IMR-90 (cell line): ENCODE measurements at regions not wholly inside any gene's neighbourhood (a gene's known extent, or its start where the extent isn't known, plus 50 kb on each side); places are given as distances from the start of the nearest gene placed in this dataset.

Experiments
- ATAC-seq: fragments of 200-7000 bp; cut with Tn5 transposase; 2 replicates; pipeline ENCODE4 v1.9.1; 2020; ENCODE audit warnings: low read depth, mild to moderate bottlenecking, moderate library complexity
- BruUV-seq: library from RNA; stranded (reverse); fragments of 400-500 nt; replicated peaks from 2 replicates; lab custom pipeline; 2021; lab: Mats Ljungman, UMichigan
- CTCF ChIA-PET: fragments of 300-600 bp; formaldehyde crosslinking; extraction: SDS; loops from one replicate; lab custom pipeline; 2021; ENCODE audit warnings: antibody characterized with exemption; lab: Yijun Ruan, JAX
- POLR2A ChIA-PET: fragments of 300-600 bp; sonication (Branson Sonifier 250); formaldehyde crosslinking; loops from one replicate; lab custom pipeline; 2022; ENCODE audit warnings: antibody characterized with exemption; ENCODE audit not compliant: unreplicated experiment; lab: Charles Lee
- DNase-seq: peaks from one replicate; pipeline ENCODE4 v3.0.0; 2013
- H2AFZ ChIP-seq: replicated peaks from 2 replicates; pipeline ENCODE3; 2013; ENCODE audit warnings: low read length, mild to moderate bottlenecking; ENCODE audit not compliant: poor library complexity
- H2AK5ac ChIP-seq: 2 replicates; pipeline ENCODE4 v1.6.1; 2013; ENCODE audit warnings: low read depth, low read length, inconsistent platforms
- H2AK9ac ChIP-seq: replicated peaks from 2 replicates; pipeline ENCODE3; 2013; ENCODE audit warnings: mild to moderate bottlenecking, low read depth, low read length, moderate library complexity; ENCODE audit not compliant: poor library complexity
- H2BK120ac ChIP-seq: 2 replicates; pipeline ENCODE4 v1.6.1; 2013; ENCODE audit warnings: low read depth, low read length, inconsistent platforms
- H2BK15ac ChIP-seq: 3 replicates; pipeline ENCODE4 v1.6.1; 2013; ENCODE audit warnings: low read depth, low read length, inconsistent platforms
- H2BK20ac ChIP-seq: 2 replicates; pipeline ENCODE4 v1.6.1; 2013; ENCODE audit warnings: low read depth, mild to moderate bottlenecking, inconsistent platforms, low read length, moderate library complexity
- H2BK5ac ChIP-seq: 2 replicates; pipeline ENCODE4 v1.6.1; 2013; ENCODE audit warnings: mild to moderate bottlenecking, low read depth, low read length, inconsistent platforms; ENCODE audit not compliant: poor library complexity, severe bottlenecking
- H3K14ac ChIP-seq: replicated peaks from 2 replicates; pipeline ENCODE4 v1.6.1; 2013; ENCODE audit warnings: low read depth, low read length, inconsistent platforms
- H3K18ac ChIP-seq: 2 replicates; pipeline ENCODE4 v1.6.1; 2013; ENCODE audit warnings: low read depth, low read length, control low read depth
- H3K23ac ChIP-seq: 2 replicates; pipeline ENCODE4 v1.6.1; 2013; ENCODE audit warnings: low read depth, low read length, inconsistent platforms
- H3K27ac ChIP-seq: 2 replicates; pipeline ENCODE4 v1.5.1; 2013; ENCODE audit warnings: mild to moderate bottlenecking, control low read depth, low read length; ENCODE audit not compliant: insufficient read depth
- H3K27me3 ChIP-seq: 2 replicates; pipeline ENCODE4 v1.6.1; 2013; ENCODE audit warnings: low read length; ENCODE audit not compliant: control insufficient read depth, insufficient read depth
- H3K36me3 ChIP-seq: 2 replicates; pipeline ENCODE4 v1.6.1; 2013; ENCODE audit warnings: low read length, mixed read lengths; ENCODE audit not compliant: control insufficient read depth, insufficient read depth
- H3K4ac ChIP-seq: 2 replicates; pipeline ENCODE4 v1.6.1; 2013; ENCODE audit warnings: low read depth, low read length, inconsistent platforms
- H3K4me1 ChIP-seq: 2 replicates; pipeline ENCODE4 v1.6.1; 2013; ENCODE audit warnings: low read length, mixed read lengths; ENCODE audit not compliant: control insufficient read depth, insufficient read depth
- H3K4me2 ChIP-seq: 2 replicates; pipeline ENCODE4 v1.6.1; 2013; ENCODE audit warnings: low read depth, mild to moderate bottlenecking, control low read depth, low read length, moderate library complexity
- H3K4me3 ChIP-seq: 2 replicates; pipeline ENCODE4 v1.5.1; 2013; ENCODE audit warnings: low read depth, mild to moderate bottlenecking, control low read depth, low read length, moderate library complexity; ENCODE audit not compliant: insufficient read depth
- H3K56ac ChIP-seq: 2 replicates; pipeline ENCODE4 v1.6.1; 2013; ENCODE audit warnings: low read length, inconsistent platforms; ENCODE audit not compliant: insufficient read depth; ENCODE audit errors: extremely low read depth
- H3K79me1 ChIP-seq, 2 experiments: 2 replicates each; pipeline ENCODE4 v1.6.1; 2013; ENCODE audit warnings: low read length in 2 of 2, inconsistent platforms in 1 of 2, low read depth in 1 of 2
- H3K9ac ChIP-seq: 2 replicates; pipeline ENCODE4 v1.6.1; 2013; ENCODE audit warnings: low read depth, low read length, control low read depth
- H3K9me1 ChIP-seq: 2 replicates; pipeline ENCODE4 v1.6.1; 2013; ENCODE audit warnings: low read length, inconsistent platforms; ENCODE audit not compliant: insufficient read depth
- H3K9me3 ChIP-seq: 2 replicates; pipeline ENCODE4 v1.6.1; 2013; ENCODE audit warnings: low read length; ENCODE audit not compliant: control insufficient read depth, insufficient read depth
- H4K20me1 ChIP-seq: 2 replicates; pipeline ENCODE4 v1.6.1; 2013; ENCODE audit warnings: low read length, inconsistent platforms; ENCODE audit not compliant: insufficient read depth
- H4K5ac ChIP-seq: 2 replicates; pipeline ENCODE4 v1.6.1; 2013; ENCODE audit warnings: mild to moderate bottlenecking, low read depth, low read length, control low read depth
- H4K8ac ChIP-seq, 2 experiments: 2 replicates each; pipeline ENCODE4 v1.6.1; 2013; ENCODE audit warnings: low read depth in 2 of 2, low read length in 2 of 2, control low read depth in 1 of 2, inconsistent platforms in 1 of 2
- H4K91ac ChIP-seq: 2 replicates; pipeline ENCODE4 v1.6.1; 2013; ENCODE audit warnings: low read depth, low read length, inconsistent platforms; ENCODE audit not compliant: insufficient read depth
- BHLHE40 ChIP-seq: fragments of 150-350 bp; IDR thresholded peaks from 2 replicates; pipeline ENCODE4 v1.6.1; 2016; ENCODE audit warnings: mild to moderate bottlenecking, low read depth, low read length
- CEBPB ChIP-seq: IDR thresholded peaks from 2 replicates; pipeline ENCODE4 v1.6.1; 2012; ENCODE audit warnings: low read depth, low read length, improper control_type of control experiment
- FOS ChIP-seq: fragments of 150-350 bp; IDR thresholded peaks from 2 replicates; pipeline ENCODE4 v1.6.1; 2016; ENCODE audit warnings: low read depth, low read length
- RAD21 ChIP-seq: IDR thresholded peaks from 2 replicates; pipeline ENCODE4 v1.6.1; 2012; ENCODE audit warnings: low read length, improper control_type of control experiment
- RCOR1 ChIP-seq: IDR thresholded peaks from 2 replicates; pipeline ENCODE4 v1.6.1; 2012; ENCODE audit warnings: mild to moderate bottlenecking, low read length, improper control_type of control experiment; ENCODE audit not compliant: insufficient replicate concordance
- RFX5 ChIP-seq: IDR thresholded peaks from 2 replicates; pipeline ENCODE4 v1.8.0; 2012; ENCODE audit warnings: low read depth, mild to moderate bottlenecking, low read length, moderate library complexity
- USF2 ChIP-seq: fragments of 150-350 bp; IDR thresholded peaks from 2 replicates; pipeline ENCODE4 v1.6.1; 2017; ENCODE audit warnings: mild to moderate bottlenecking, antibody characterized with exemption, low read length, low read depth
- WGBS, 2 experiments: methylation state at CpG; one replicate each; pipeline versions ENCODE4 v1.1.5 to v1.1.7; 2013; ENCODE audit warnings: missing lambda C conversion rate in 2 of 2; ENCODE audit not compliant: insufficient read length in 1 of 2; ENCODE audit errors: extremely low coverage in 2 of 2; 5-methylcytosine and 5-hydroxymethylcytosine counted together
- dilution Hi-C: fragments of 300-500 bp; cut with HindIII; formaldehyde crosslinking; loops from one replicate; pipeline ENCODE4 v1.14.3; 2018; ENCODE audit warnings: low sequenced_read_pairs; ENCODE audit not compliant: unreplicated experiment
- in situ Hi-C: fragments of 300-500 bp; cut with MboI; formaldehyde crosslinking; loops from 3 replicates; pipeline ENCODE4 v1.14.3; 2019; ENCODE audit warnings: low sequenced_read_pairs, inconsistent platforms, mixed read lengths
- intact Hi-C: fragments of 100-400 bp; cut with micrococcal nuclease; formaldehyde crosslinking; loops from 2 replicates; pipeline ENCODE4 v1.10.0; 2022

GRCh38 chr6:90925726-90926125 lies 338.9 kb upstream of the MAP3K7 start:
- Histone ChIP-seq H3K9me3 (no peaks in the 10 kb centered on the region), H3K4me1 (no peaks in the 10 kb centered on the region), H2BK120ac (no peak overlapping the region), H3K9me1 (no peaks in the 10 kb centered on the region), H2BK5ac (no peak overlapping the region), H2AK9ac (no peak overlapping the region), H3K36me3 (no peaks in the 10 kb centered on the region), H3K27ac (no peak overlapping the region), H3K4ac (no peak overlapping the region), H2AFZ (no peak overlapping the region), H4K91ac (no peak overlapping the region), H4K8ac (no peak overlapping the region), H2BK15ac (no peak overlapping the region), H3K9ac (no peak overlapping the region), H3K18ac (no peak overlapping the region), H3K23ac (no peak overlapping the region), H3K4me3 (no peak overlapping the region), H3K4me2 (no peak overlapping the region), H3K56ac (no peak overlapping the region), H2BK20ac (no peak overlapping the region), H2AK5ac (no peak overlapping the region), H3K79me1 (no peaks in the 10 kb centered on the region), H4K20me1 (no peaks in the 10 kb centered on the region), H3K14ac (no peak overlapping the region), H3K27me3 (no peaks in the 10 kb centered on the region), H4K5ac (no peak overlapping the region)
- CTCF ChIA-PET, result no interaction called here
- BruUV-seq, result no TSS peak
- DNase-seq (no peak), ATAC-seq (no peak)
- intact Hi-C loops (loop anchor here (2.0 kb wide), 1 partner anchor 29 kb away; no protein-coding TSS in a partner anchor), in situ Hi-C loops (no loop called here), dilution Hi-C loops (no loop called here)
- no CpG with 5 or more reads among the region's 4 CpGs for WGBS, 2 experiments
- POLR2A ChIA-PET, result no interaction called here
- TF ChIP-seq USF2, result no peak
- TF ChIP-seq BHLHE40, result no peak
- no peak for TF ChIP-seq RCOR1
- no peak for TF ChIP-seq RAD21
- no peak for TF ChIP-seq CEBPB
- no peak for TF ChIP-seq RFX5
- TF ChIP-seq FOS, result no peak
